Vagina (tissue), 2 donors: ENCODE measurements at regions not wholly inside any gene's neighbourhood (a gene's known extent, or its start where the extent isn't known, plus 50 kb on each side); places are given as distances from the start of the nearest gene placed in this dataset.

Experiments
- DNase-seq, 2 donors: peaks; one replicate each; pipeline ENCODE4 v3.0.0-alpha.2; 2017; ENCODE audit errors: extremely low spot score in 2 of 2
- H3K27ac ChIP-seq: fragments of 200-600 bp; sonication (generic); one replicate; pipeline ENCODE4 v1.5.1; 2019
- H3K27me3 ChIP-seq: fragments of 200-600 bp; sonication (generic); one replicate; pipeline ENCODE4 v1.5.1; 2019
- H3K36me3 ChIP-seq, 2 donors: fragments of 200-600 bp; sonication (generic); one replicate each; pipeline ENCODE4 v1.5.1; 2017 to 2019
- H3K4me1 ChIP-seq: fragments of 200-600 bp; sonication (generic); one replicate; pipeline ENCODE4 v1.5.1; 2019
- H3K4me3 ChIP-seq, 2 donors: fragments of 200-600 bp; sonication (generic); 1 replicate in 1 of 2; 2 replicates in 1 of 2; pipeline ENCODE4 v1.5.1; 2016 to 2019
- H3K9me3 ChIP-seq: fragments of 200-600 bp; sonication (generic); one replicate; pipeline ENCODE4 v1.5.1; 2019
- POLR2A ChIP-seq, 2 donors: fragments of 450-650 bp; IDR thresholded peaks; one replicate each; pipeline ENCODE4 v1.6.1; 2017; ENCODE audit warnings: antibody characterized with exemption in 2 of 2, mild to moderate bottlenecking in 2 of 2, moderate library complexity in 2 of 2
- POLR2AphosphoS5 ChIP-seq, 2 donors: sonication (generic); formaldehyde crosslinking; IDR thresholded peaks; one replicate each; pipeline ENCODE4 v1.9.0; 2017; ENCODE audit warnings: antibody characterized with exemption in 2 of 2, mild to moderate bottlenecking in 2 of 2, low read depth in 1 of 2; ENCODE audit not compliant: insufficient read depth in 1 of 2
- intact Hi-C: fragments of 100-400 bp; cut with DNase I; formaldehyde crosslinking; loops from one replicate; pipeline ENCODE4 v1.15.1; 2023
- TF ChIP-seq, protein P1 (sequence below), 3 experiments: fragments of 450-650 bp in 2 of 3; fragments of 200-600 bp in 1 of 3; sonication (generic) in 1 of 3; IDR thresholded peaks; one replicate each; pipeline ENCODE4 v1.5.1; 2017 to 2019; ENCODE audit warnings: antibody characterized with exemption in 3 of 3, mild to moderate bottlenecking in 2 of 3, moderate library complexity in 2 of 3

DNA sequence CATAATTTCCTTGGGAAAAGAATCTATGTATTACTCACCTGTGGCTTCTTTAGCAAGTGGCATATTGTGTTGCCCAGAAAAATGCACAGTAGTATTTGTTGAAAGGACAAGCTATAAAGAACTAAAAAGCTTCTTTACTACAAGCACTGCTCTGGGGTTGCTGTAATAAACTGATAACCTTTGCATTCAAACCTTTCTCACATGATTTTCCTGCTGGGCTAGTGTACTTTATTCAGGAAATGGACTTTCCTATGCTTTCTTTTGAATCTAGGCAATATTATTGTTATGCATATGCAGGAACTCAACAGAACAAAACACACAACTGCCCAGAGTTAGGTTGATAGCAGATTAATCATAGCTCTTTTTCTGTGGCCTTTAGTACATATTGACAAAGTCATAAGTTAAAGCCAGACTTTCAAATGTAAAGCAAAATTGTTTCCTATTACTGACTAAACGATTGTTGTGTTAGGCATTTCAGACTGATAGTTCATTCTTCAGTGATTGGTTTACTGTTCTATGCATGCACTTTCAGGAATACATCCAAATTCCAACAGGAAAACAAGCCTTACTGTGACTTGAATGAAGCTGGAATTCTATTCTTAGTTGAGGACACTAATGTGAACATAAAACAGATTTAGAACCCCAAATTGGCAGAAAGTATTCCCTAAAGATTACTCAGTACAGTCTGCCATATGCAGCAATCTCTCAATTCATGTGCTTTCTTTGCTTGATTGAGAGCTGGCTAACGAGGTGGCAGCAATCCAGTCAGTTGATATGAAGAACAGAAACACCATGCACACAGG is 564.3 kb upstream of the NEGR1 start:
- no peaks in the 10 kb centered on the region for H3K36me3 ChIP-seq
- no peak for TF ChIP-seq POLR2AphosphoS5 (IDR thresholded peaks at IDR 0.05; ENCODE audit: insufficient read depth in 1 of 2, low read depth in 1 of 2)
- intact Hi-C loops: no loop called here
- no peaks in the 10 kb centered on the region for H3K4me1 ChIP-seq
- H3K27ac ChIP-seq: no peak overlapping the region
- no peaks in the 10 kb centered on the region for H3K27me3 ChIP-seq
- no peak overlapping the region for H3K4me3 ChIP-seq
- DNase-seq: no peak
- H3K9me3 ChIP-seq: no peaks in the 10 kb centered on the region

DNA sequence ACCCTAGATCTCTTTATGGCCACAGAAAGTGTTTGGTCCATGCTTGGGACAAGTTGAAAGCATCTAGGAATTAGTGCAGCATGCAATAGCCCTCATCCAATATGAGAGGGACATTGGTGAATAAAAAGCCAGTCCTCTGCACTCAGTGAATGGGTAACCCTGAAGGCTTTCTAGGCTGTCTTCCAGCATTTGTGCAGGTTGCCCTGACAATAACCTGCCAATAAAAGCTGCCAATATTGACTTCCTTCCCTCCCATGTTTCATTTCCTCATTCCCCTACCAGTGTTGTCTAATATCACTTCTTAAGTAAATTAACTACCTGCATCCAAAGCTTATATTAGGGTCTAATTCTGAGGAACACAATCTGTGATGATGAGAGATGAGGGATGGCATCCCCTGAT is 563.6 kb upstream of the NEGR1 start:
- no peaks in the 10 kb centered on the region for H3K27me3 ChIP-seq
- H3K27ac ChIP-seq: no peak overlapping the region
- no peaks in the 10 kb centered on the region for H3K9me3 ChIP-seq
- intact Hi-C loops: no loop called here
- no peak for TF ChIP-seq POLR2A (IDR thresholded peaks at IDR 0.05)
- no peak for TF ChIP-seq POLR2AphosphoS5 (IDR thresholded peaks at IDR 0.05; ENCODE audit: insufficient read depth in 1 of 2, low read depth in 1 of 2)
- TF ChIP-seq, protein P1, sequence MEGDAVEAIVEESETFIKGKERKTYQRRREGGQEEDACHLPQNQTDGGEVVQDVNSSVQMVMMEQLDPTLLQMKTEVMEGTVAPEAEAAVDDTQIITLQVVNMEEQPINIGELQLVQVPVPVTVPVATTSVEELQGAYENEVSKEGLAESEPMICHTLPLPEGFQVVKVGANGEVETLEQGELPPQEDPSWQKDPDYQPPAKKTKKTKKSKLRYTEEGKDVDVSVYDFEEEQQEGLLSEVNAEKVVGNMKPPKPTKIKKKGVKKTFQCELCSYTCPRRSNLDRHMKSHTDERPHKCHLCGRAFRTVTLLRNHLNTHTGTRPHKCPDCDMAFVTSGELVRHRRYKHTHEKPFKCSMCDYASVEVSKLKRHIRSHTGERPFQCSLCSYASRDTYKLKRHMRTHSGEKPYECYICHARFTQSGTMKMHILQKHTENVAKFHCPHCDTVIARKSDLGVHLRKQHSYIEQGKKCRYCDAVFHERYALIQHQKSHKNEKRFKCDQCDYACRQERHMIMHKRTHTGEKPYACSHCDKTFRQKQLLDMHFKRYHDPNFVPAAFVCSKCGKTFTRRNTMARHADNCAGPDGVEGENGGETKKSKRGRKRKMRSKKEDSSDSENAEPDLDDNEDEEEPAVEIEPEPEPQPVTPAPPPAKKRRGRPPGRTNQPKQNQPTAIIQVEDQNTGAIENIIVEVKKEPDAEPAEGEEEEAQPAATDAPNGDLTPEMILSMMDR (IDR thresholded peaks at IDR 0.05): no peak
- DNase-seq: no peak
- H3K4me3 ChIP-seq: no peak overlapping the region
- H3K4me1 ChIP-seq: no peaks in the 10 kb centered on the region
- H3K36me3 ChIP-seq: no peaks in the 10 kb centered on the region

DNA sequence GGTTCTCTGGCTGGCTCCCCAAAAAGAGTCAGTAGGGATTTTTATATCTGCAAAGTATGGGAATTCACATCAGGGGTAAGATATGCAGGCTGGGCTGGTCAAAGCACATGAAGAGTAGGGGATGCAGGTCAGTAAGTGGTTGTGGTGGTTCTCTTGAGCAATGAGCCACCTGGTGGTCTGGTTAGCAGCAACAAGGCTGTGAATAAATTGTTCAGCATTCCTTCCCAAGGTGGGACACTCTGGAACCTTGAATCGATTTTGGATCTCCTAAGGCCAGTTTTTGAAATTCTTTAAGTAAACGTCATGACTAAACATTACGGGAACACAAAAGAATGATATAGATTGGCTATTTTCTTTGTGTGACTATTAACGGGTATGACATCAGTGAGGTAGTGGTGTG is 563.0 kb upstream of the NEGR1 start:
- TF ChIP-seq POLR2A (IDR thresholded peaks at IDR 0.05) (no peak), POLR2AphosphoS5 (IDR thresholded peaks at IDR 0.05; ENCODE audit: insufficient read depth in 1 of 2, low read depth in 1 of 2) (no peak)
- TF ChIP-seq, protein P1 (IDR thresholded peaks at IDR 0.05): no peak
- no peaks in the 10 kb centered on the region for H3K9me3 ChIP-seq
- DNase-seq: no peak
- intact Hi-C loops: no loop called here
- no peak overlapping the region for H3K27ac ChIP-seq
- H3K36me3 ChIP-seq: no peaks in the 10 kb centered on the region
- no peaks in the 10 kb centered on the region for H3K4me1 ChIP-seq
- no peaks in the 10 kb centered on the region for H3K27me3 ChIP-seq
- no peak overlapping the region for H3K4me3 ChIP-seq

DNA sequence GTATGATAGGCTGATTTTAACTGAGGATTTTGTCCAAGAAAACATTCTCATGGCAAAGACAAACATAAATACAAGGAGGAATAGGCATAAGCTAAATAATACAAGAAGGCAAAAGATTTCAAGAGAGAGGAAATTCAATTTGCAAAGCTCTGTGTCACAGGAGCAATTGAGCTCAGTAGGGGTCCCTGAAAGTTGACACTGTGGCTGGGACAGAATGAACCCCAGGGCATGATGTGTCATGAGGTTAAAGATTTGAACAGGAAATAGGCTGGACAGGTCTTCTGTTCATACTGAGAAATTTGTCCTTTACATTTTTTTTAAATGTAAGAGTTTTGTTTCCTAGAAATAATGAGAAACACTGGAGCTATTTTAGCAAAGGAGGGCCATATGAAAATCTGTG is 555.4 kb upstream of the NEGR1 start:
- H3K4me3 ChIP-seq: no peak overlapping the region
- DNase-seq: no peak
- no peaks in the 10 kb centered on the region for H3K36me3 ChIP-seq
- H3K27me3 ChIP-seq: no peaks in the 10 kb centered on the region
- no peaks in the 10 kb centered on the region for H3K9me3 ChIP-seq
- intact Hi-C loops: no loop called here
- TF ChIP-seq POLR2A (IDR thresholded peaks at IDR 0.05) (no peak), POLR2AphosphoS5 (IDR thresholded peaks at IDR 0.05; ENCODE audit: insufficient read depth in 1 of 2, low read depth in 1 of 2) (no peak)
- TF ChIP-seq, protein P1 (IDR thresholded peaks at IDR 0.05): no peak
- no peak overlapping the region for H3K27ac ChIP-seq
- no peaks in the 10 kb centered on the region for H3K4me1 ChIP-seq

DNA sequence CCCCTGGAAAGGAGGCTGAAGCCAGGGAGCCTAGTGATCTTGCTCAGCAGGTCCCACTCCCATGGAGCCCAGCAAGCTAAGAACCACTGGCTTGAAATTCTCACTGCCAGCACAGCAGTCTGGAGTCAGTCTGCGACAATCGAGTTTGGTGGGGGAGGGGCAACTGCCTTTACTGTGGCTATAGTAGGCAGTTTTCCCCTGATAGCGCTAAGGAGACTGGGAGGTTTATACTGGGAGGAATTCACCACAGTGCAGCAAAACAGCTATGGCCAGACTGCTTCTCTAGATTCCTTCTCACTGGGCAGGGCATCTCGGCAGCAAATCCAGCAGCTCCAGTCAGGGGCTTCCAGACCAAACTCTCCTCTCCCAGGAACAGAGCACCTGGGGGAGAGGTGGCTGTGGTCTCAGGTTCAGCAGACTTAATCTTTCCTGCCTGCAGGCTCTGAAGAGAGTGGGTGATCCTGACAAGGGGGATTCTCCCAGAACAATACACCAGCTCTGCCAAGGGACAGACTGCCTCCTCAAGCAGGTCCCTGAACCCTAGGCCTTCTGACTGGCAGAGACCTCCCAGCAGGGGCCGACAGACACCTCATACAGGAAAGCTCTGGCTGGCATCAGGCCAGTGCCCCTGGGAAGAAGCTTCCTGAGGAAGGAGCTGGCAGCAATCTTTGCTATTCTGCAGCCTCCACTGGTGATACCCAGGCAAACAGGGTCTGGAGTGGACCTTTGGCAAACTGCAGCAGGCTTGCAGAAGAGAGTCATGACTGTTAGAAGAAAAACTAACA is 548.5 kb upstream of the NEGR1 start:
- Histone ChIP-seq H3K9me3 (no peaks in the 10 kb centered on the region), H3K27me3 (no peaks in the 10 kb centered on the region), H3K4me3 (no peak overlapping the region), H3K27ac (no peak overlapping the region), H3K36me3 (no peaks in the 10 kb centered on the region), H3K4me1 (no peaks in the 10 kb centered on the region)
- DNase-seq: no peak
- TF ChIP-seq POLR2A (IDR thresholded peaks at IDR 0.05) (no peak), POLR2AphosphoS5 (IDR thresholded peaks at IDR 0.05; ENCODE audit: insufficient read depth in 1 of 2, low read depth in 1 of 2) (no peak)
- TF ChIP-seq, protein P1 (IDR thresholded peaks at IDR 0.05): no peak
- intact Hi-C loops: no loop called here
